Esophagus muscularis mucosa (tissue), 4 donors: ENCODE measurements at regions not wholly inside any gene's neighbourhood (a gene's known extent, or its start where the extent isn't known, plus 50 kb on each side); places are given as distances from the start of the nearest gene placed in this dataset.
A peak's percentile ranks its signal among the peaks of the same experiment; 100 is the strongest.
"Not testable (repeated sequence)": the region's sequence is repeated elsewhere in the genome, so short reads cannot be mapped to it uniquely, and the experiment has no call there.

ENCODE experiments used
- DNase-seq: peaks from one replicate; pipeline ENCODE4 v3.0.0-alpha.2; 2017; ENCODE audit errors: extremely low spot score
- H3K27ac ChIP-seq, 4 donors: fragments of 200-600 bp; sonication (generic); replicated peaks in 1 of 4; 1 replicate in 3 of 4; 2 replicates in 1 of 4; pipeline ENCODE4 v1.5.1; 2016 to 2019; ENCODE audit warnings: mild to moderate bottlenecking in 1 of 4
- H3K27me3 ChIP-seq, 4 donors: fragments of 200-600 bp; sonication (generic); one replicate each; pipeline versions ENCODE4 v1.5.1 to v1.6.0; 2016 to 2019
- H3K36me3 ChIP-seq, 4 donors: fragments of 200-600 bp; sonication (generic); one replicate each; pipeline ENCODE4 v1.5.1; 2016 to 2019
- H3K4me1 ChIP-seq, 4 donors: fragments of 200-600 bp; sonication (generic); one replicate each; pipeline ENCODE4 v1.5.1; 2016 to 2019
- H3K4me3 ChIP-seq, 4 donors: fragments of 200-600 bp; sonication (generic); 1 replicate in 2 of 4; 2 replicates in 2 of 4; pipeline ENCODE4 v1.5.1; 2016 to 2019; ENCODE audit warnings: mild to moderate bottlenecking in 4 of 4, moderate library complexity in 1 of 4
- H3K9me3 ChIP-seq, 4 donors: fragments of 200-600 bp; sonication (generic); 1 replicate in 3 of 4; 2 replicates in 1 of 4; pipeline ENCODE4 v1.5.1; 2016 to 2019
- EP300 ChIP-seq: sonication (generic); formaldehyde crosslinking; IDR thresholded peaks from one replicate; pipeline ENCODE4 v1.6.1; 2017; ENCODE audit warnings: antibody characterized with exemption
- POLR2A ChIP-seq: fragments of 450-650 bp; IDR thresholded peaks from one replicate; pipeline ENCODE4 v1.6.1; 2017; ENCODE audit warnings: antibody characterized with exemption, moderate library complexity, mild to moderate bottlenecking, low read depth
- POLR2AphosphoS5 ChIP-seq, 2 donors: sonication (generic); formaldehyde crosslinking; IDR thresholded peaks; one replicate each; pipeline ENCODE4 v1.6.1; 2017; ENCODE audit warnings: antibody characterized with exemption in 2 of 2
- WGBS: methylation state at CpG from one replicate; pipeline ENCODE4 v1.1.5; 2018; 5-methylcytosine and 5-hydroxymethylcytosine counted together
- intact Hi-C: fragments of 100-400 bp; cut with DNase I; formaldehyde crosslinking; loops from one replicate; pipeline ENCODE4 v1.15.1; 2023
- TF ChIP-seq, protein P1 (sequence below), 3 experiments: fragments of 200-600 bp in 2 of 3; fragments of 450-650 bp in 1 of 3; sonication (generic) in 2 of 3; IDR thresholded peaks; one replicate each; pipeline ENCODE4 v1.5.1; 2017 to 2019; ENCODE audit warnings: antibody characterized with exemption in 3 of 3, mild to moderate bottlenecking in 2 of 3, moderate library complexity in 1 of 3

DNA sequence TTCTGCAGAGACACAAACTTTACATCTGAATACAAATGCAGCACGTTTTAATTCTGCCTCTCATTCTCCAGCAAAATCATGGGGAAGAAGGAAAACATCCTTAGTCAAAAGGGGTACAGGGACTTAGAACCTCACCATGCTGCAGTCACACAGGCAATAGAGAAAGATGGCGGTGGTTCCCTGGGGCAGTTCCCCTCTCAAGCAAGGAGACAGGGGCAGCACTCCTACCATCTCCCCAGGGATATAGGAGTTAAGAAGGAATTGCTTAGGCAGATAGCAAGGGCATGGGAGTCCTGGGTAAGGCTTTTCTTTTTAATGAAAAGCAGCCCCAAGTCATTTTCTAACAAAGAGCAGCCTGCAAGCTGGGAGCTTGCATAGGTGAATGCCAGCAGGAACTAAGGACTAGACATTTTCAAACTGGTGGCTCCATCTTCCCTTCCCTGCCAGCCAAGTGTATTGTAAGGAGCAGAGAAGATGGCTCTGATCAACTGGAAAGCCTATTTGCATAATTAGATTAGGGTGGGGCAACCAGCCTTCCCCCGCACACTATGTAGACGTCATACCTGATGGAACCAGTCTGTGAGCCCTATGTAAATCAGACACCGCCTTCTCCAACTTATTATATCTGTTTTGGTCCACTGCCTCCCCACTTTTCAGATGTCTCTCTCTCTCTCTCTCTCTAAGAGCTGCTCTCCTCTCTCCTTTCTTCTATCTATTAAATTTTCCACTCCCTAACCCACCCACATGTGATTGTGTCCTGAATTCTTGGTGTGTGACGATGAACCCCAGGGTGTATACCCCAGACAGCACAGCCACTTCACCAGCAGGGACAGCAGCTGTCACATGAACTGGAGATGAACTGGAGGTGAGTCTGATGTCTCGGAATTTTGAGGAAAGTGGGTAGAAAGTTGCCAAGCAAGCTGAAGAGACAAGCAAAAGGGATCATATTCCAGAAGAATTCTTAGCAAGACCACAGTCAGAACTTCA, 514.5 kb downstream of the IRS2 start:
- Histone ChIP-seq H3K4me3 (no peak overlapping the region), H3K4me1 (peaks cover 0 to 14% (median 6%) of the 10 kb centered on the region in 4 donors), H3K9me3 (no peaks in the 10 kb centered on the region), H3K27me3 (no peaks in the 10 kb centered on the region), H3K36me3 (no peaks in the 10 kb centered on the region), H3K27ac (no peak overlapping the region)
- 88% methylated on average over 7 of the region's 7 CpGs for WGBS
- no peak for DNase-seq
- intact Hi-C loops, result no loop called here
- TF ChIP-seq, protein P1, sequence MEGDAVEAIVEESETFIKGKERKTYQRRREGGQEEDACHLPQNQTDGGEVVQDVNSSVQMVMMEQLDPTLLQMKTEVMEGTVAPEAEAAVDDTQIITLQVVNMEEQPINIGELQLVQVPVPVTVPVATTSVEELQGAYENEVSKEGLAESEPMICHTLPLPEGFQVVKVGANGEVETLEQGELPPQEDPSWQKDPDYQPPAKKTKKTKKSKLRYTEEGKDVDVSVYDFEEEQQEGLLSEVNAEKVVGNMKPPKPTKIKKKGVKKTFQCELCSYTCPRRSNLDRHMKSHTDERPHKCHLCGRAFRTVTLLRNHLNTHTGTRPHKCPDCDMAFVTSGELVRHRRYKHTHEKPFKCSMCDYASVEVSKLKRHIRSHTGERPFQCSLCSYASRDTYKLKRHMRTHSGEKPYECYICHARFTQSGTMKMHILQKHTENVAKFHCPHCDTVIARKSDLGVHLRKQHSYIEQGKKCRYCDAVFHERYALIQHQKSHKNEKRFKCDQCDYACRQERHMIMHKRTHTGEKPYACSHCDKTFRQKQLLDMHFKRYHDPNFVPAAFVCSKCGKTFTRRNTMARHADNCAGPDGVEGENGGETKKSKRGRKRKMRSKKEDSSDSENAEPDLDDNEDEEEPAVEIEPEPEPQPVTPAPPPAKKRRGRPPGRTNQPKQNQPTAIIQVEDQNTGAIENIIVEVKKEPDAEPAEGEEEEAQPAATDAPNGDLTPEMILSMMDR (IDR thresholded peaks at IDR 0.05), result no peak
- no peak for TF ChIP-seq EP300
- TF ChIP-seq POLR2A, result no peak

DNA sequence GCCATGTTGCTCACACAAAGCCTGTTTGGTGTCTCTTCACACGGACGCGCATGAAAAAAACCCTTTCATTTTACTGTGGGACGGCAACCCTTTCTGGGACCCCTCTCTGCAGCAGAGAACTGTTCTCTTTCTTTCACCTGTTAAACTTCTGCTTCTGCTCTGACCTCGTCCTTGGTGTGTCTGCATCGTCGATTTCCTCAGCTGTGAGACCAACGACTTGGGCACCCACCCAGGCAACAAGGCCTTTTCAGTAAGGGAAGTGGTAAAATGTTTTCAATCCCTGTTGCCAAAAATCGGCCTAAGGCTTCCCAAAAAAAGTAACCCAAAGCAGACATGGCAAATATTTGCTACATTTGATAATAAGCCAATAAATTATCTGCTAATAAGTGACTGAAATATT, 515.3 kb downstream of the IRS2 start:
- intact Hi-C loops, result no loop called here
- Histone ChIP-seq H3K27ac (no peak overlapping the region), H3K27me3 (no peaks in the 10 kb centered on the region), H3K36me3 (no peaks in the 10 kb centered on the region), H3K4me1 (peaks cover 0 to 14% (median 6%) of the 10 kb centered on the region in 4 donors), H3K4me3 (no peak overlapping the region), H3K9me3 (no peaks in the 10 kb centered on the region)
- DNase-seq, result no peak
- WGBS, result 73% methylated on average over 9 of the region's 9 CpGs
- TF ChIP-seq EP300 (no peak), POLR2A (no peak), POLR2AphosphoS5 (IDR thresholded peaks at IDR 0.05) (no peak)
- TF ChIP-seq, protein P1 (IDR thresholded peaks at IDR 0.05), result no peak

DNA sequence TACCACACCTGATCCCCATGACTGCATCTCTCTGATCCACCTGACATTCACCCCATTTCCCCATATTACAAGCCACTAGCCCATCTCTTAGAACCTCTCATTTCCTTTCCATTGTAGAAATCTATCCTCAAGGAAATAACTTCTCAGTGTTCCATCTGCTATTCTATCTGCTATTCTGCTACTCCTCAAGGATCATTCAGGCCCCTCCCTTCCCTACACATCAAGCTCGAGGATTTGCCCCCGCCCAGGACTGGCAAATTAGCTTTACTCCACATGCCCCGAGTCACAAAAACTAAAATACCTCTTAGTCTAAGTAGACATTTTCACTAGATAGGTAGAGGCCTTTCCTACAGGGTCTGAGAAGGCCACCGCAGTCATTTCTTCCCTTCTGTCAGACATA, 517.0 kb downstream of the IRS2 start:
- H3K4me3 ChIP-seq, intact Hi-C loops, H3K27me3 ChIP-seq, H3K36me3 ChIP-seq, H3K27ac ChIP-seq, H3K4me1 ChIP-seq, H3K9me3 ChIP-seq, DNase-seq: not testable (repeated sequence)
- 96% methylated on average over 4 of the region's 4 CpGs for WGBS

DNA sequence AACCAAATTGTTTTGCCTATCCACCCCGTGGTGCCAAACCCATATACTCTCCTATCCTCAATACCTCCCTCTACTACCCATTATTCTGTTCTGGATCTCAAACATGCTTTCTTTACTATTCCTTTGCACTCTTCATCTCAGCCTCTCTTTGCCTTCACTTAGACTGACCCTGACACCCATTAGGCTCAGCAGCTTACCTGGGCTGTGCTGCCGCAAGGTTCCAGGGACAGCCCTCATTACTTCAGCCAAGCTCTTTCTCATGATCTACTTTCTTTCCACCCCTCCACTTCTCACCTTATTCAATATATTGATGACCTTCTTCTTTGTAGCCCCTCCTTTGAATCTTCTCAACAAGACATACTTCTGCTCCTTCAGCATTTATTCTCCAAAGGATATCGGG, 517.9 kb downstream of the IRS2 start:
- H3K27me3 ChIP-seq, H3K27ac ChIP-seq, H3K4me1 ChIP-seq, H3K9me3 ChIP-seq, DNase-seq, H3K36me3 ChIP-seq, intact Hi-C loops, H3K4me3 ChIP-seq: not testable (repeated sequence)
- 97% methylated on average over 3 of the region's 3 CpGs for WGBS

DNA sequence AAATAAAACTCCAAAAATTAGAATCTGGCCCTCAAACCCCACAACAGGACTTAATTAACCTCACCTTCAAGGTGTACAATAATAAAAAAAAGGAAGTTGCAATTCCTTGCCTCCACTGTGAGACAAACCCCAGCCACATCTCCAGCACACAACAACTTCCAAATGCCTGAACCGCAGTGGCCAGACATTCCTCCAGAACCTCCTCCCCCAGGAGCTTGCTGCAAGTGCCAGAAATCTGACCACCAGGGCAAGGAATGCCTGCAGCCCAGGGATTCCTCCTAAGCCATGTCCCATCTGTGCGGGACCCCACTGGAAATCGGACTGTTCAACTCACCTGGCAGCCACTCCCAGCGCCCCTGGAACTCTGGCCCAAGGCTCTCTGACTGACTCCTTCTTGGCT, 519.0 kb downstream of the IRS2 start:
- H3K36me3 ChIP-seq, H3K27me3 ChIP-seq, DNase-seq, intact Hi-C loops, H3K9me3 ChIP-seq, H3K4me1 ChIP-seq, H3K4me3 ChIP-seq, H3K27ac ChIP-seq: not testable (repeated sequence)
- 94% methylated on average over 2 of the region's 4 CpGs for WGBS

DNA sequence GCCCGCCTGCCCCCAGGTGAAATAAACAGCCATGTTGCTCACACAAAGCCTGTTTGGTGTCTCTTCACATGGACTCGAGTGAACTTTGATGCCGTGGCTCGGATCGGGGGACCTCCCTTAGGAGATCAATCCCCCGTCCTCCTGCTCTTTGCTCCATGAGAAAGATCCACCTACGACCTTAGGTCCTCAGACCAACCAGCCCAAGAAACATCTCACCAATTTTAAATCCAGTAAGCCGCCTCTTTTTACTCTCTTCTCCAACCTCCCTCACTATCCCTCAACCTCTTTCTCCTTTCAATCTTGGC, 521.0 kb downstream of the IRS2 start:
- H3K4me3 ChIP-seq, DNase-seq, H3K36me3 ChIP-seq, H3K27me3 ChIP-seq, H3K27ac ChIP-seq, H3K4me1 ChIP-seq, intact Hi-C loops, H3K9me3 ChIP-seq: not testable (repeated sequence)
- 81% methylated on average over 8 of the region's 8 CpGs for WGBS

DNA sequence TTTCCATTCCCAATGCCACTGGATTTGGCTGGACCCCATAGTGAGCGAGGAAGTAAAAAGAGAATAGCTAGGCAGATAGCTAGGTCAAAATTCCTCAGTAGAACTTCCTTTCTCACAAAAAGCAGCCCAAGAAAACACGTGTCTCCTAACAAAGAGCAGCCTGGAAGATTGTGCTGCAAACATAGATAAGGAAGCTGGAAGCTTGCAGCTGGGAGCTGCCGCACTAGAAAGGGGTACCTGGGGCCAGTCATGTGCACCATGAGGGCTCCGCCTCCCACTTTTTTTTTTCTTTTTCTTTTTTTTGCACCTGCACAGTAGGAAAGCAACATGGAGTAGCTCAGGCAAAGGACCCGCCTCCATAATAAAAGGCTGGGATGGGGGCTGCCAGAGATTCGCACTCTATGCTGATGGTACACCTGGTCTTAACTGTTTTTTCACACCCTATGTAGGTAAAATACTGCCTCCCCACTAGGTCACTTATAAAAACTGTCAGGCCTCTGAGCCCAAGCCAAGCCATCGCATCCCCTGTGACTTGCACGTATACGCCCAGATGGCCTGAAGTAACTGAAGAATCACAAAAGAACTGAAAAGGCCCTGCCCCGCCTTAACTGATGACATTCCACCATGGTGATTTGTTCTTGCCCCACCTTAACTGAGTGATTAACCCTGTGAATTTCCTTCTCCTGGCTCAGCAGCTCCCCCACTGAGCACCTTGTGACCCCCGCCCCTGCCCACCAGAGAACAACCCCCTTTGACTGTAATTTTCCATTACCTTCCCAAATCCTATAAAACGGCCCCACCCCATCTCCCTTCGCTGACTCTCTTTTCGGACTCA, 521.6 kb downstream of the IRS2 start:
- intact Hi-C loops, H3K27ac ChIP-seq, H3K4me1 ChIP-seq, H3K27me3 ChIP-seq, H3K9me3 ChIP-seq, H3K36me3 ChIP-seq, H3K4me3 ChIP-seq, DNase-seq: not testable (repeated sequence)
- WGBS, result 83% methylated on average over 12 of the region's 14 CpGs

DNA sequence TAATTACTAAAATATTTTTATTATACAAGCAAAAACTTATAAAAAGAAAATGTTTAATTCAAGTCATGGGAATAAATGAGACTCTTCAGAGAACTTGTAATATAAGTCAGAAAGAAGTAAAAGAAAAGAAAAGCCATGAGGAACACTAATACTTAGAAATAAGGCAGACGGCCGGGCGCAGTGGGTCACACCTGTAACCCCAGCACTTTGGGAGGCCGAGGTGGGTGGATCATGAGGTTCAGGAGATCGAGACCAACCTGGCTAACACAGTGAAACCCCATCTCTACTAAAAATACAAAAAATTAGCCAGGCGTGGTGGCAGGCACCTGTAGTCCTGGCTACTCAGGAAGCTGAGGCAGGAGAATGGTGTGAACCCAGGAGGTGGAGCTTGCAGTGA, 528.6 kb downstream of the IRS2 start:
- WGBS, result 98% methylated on average over 6 of the region's 6 CpGs
- not testable (repeated sequence) for H3K4me3 ChIP-seq, H3K36me3 ChIP-seq, DNase-seq, H3K9me3 ChIP-seq, H3K27me3 ChIP-seq
- Histone ChIP-seq H3K4me1 (peaks cover 8 to 31% (median 12%) of the 10 kb centered on the region in 4 donors), H3K27ac (peak overlapping the region; percentile 75 to 85 (median 80))
- intact Hi-C loops, result loop anchor here (5.0 kb wide), 1 partner anchor 100 kb away; no protein-coding TSS in a partner anchor
